HG02885 (cell line): ENCODE measurements at regions not wholly inside any gene's neighbourhood (a gene's known extent, or its start where the extent isn't known, plus 50 kb on each side); places are given as distances from the start of the nearest gene placed in this dataset.
"Not testable (repeated sequence)": the region's sequence is repeated elsewhere in the genome, so short reads cannot be mapped to it uniquely, and the experiment has no call there.

ENCODE experiments used
- ATAC-seq: cut with Tn5 transposase; IDR thresholded peaks from one replicate; pipeline ENCODE4 v1.9.1; 2021; ENCODE audit warnings: mild to moderate bottlenecking; ENCODE audit not compliant: unreplicated experiment, poor library complexity

DNA sequence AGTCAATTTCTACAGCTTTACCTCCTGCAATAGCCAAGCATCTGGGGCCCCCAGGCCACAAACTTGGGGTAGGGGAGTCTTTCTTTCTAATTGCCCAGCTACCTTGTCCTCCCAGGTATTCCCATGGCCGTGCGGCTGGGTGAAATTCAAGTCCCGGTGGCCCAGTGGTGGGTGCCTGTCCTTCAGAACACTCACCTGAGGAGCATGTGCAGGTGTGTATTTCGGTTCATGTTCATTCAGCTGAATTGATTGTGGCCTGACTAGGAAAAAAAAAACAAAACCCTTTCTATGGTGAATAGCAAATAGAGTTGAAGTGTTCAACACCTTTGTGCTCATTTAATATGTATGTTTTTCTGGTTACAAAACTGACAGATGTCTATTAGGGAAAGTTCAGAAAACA lies 319.5 kb upstream of the CHRNA7 start:
- not testable (repeated sequence) for ATAC-seq

- ATAC-seq: not testable (repeated sequence)
Measured at GRCh38 chr15:31715208-31715607, 315.1 kb upstream of the CHRNA7 start.

- not testable (repeated sequence) for ATAC-seq
Measured at GRCh38 chr15:31718625-31719024, 311.7 kb upstream of the CHRNA7 start.

DNA sequence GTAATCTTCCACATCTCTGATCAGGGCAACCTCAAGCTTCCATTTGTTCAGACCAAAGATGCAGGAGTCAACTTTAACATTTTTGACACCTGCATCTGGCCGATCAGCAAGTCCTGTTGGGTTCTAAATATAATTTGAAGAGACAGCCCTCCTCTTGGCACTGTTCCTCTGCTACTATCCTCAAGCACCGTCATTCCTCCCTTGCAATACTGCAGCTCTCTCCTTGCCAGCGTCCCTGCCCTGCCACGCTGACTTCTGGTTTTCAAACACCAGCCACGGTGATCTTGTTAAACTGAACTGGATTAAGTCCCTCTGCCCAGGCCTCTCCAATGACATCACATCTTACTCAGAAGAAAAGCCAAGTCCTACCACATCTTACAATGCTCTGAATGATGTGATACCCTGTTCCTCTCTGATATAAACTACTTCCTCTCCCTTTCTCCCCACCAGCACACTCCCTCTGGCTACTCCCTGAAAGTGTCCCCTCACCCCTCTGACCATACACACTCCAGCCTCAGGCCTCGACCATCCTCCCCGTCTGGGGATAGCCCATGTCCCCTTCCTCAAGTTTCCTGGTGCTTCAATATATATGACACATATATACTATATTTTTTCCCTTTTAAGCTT lies 310.8 kb upstream of the CHRNA7 start:
- not testable (repeated sequence) for ATAC-seq

DNA sequence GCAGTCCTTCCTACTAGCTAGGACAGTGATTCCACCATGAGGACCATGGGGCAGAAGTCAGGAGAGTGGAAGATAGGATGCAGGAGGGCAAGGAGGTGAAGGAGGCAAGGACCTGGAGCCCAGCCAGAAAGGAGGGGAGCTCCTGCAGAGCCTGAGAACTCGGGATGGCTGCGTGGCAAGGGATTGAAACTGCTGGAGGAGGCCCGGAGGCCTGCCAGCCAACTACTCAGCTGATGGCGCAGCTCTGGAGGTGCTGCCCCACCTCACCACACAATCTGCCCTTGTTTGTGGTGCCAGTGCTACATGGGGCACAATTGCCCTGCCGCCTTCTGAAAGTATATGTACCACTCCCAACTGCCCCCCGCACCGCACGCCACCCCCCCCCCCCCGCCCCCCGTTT lies 307.3 kb upstream of the CHRNA7 start:
- ATAC-seq: not testable (repeated sequence)

DNA sequence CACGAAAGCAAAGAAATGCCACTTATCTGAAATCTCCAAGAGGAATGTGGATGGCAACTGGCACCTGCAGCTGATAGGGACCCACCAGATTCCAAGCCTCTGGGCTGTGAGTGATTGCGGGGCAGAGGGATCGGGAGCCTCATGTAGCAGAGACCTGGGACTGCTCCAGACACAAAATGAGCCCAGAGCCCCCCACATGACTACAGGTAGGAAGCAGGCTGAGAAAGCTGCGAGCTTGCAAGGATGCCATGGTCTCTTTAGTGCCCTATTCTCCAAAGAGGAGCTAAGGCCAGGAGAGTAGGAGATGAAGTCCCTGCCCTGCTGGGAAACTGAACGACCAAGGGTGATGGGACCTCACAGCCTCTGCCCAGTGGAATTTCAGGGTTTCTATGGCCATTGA lies 305.4 kb upstream of the CHRNA7 start:
- not testable (repeated sequence) for ATAC-seq

GRCh38 chr15:31725619-31726018 lies 304.7 kb upstream of the CHRNA7 start:
- ATAC-seq: not testable (repeated sequence)

DNA sequence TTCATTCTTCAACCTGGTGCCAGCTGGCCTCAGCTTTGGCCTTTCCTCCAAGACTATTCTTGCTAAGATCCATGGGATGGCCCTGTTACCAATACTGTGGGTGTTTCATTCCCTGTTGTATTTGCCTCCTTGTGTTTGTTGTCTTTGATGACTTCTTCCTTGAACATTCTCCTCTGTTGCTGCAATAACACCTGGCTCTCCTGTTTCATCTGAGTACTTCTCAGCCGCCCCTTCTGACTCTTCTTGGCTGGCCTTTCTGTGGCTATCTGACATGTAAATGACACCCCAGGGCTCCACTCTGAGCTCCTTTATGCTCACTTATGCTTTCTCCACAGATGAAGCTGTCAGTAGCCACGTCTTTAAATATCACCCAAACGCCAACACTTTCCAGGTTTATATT lies 302.7 kb upstream of the CHRNA7 start:
- ATAC-seq: no peak

- ATAC-seq: no peak
Measured at GRCh38 chr15:31732726-31733125, 297.6 kb upstream of the CHRNA7 start.

- ATAC-seq: no peak
Measured at GRCh38 chr15:31733424-31733823, 296.9 kb upstream of the CHRNA7 start.

DNA sequence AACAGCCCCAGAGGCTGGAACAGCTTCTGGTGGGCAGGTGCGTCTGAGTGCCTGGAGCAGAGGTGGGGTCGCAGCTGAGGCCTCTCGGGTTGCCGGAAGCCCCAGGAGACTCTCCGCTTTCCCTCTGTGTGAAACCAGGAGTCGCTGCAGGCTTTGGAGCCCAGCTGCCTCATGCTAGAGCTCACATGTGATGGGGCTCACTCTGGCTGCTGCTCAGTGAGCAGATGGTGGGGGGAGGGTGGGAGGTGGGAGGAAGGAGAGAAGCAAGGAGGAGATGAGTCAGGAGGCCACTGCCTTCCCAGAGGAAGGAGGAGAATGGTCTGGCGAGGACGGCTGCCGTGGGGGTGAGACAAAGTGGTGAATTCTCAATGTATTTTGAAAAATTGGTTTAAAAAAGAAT lies 290.1 kb upstream of the CHRNA7 start:
- no peak for ATAC-seq

- ATAC-seq: no peak
Measured at GRCh38 chr15:31745841-31746240, 284.5 kb upstream of the CHRNA7 start.

GRCh38 chr15:31752065-31752762 lies 278.1 kb upstream of the CHRNA7 start:
- no peak for ATAC-seq

- ATAC-seq: no peak
Measured at GRCh38 chr15:31752905-31753304, 277.4 kb upstream of the CHRNA7 start.

DNA sequence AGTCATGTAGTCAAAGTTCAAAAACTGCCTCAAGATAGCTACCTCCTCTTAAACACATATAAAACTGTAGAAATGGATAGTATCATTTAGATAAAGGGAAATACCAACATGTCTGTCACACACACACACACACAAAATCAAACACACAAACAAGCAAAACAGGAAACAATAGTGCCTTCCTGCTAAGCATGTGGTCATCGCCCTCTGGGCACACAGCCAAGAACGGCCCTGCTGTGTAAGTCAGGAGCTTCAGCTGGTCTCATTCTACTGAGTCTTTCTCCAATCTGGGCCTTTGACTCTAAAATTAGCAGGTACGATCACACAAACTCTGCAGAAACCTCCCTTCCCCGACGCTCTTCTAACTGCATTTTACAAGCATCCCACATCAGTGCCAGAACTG lies 272.2 kb upstream of the CHRNA7 start:
- no peak for ATAC-seq

DNA sequence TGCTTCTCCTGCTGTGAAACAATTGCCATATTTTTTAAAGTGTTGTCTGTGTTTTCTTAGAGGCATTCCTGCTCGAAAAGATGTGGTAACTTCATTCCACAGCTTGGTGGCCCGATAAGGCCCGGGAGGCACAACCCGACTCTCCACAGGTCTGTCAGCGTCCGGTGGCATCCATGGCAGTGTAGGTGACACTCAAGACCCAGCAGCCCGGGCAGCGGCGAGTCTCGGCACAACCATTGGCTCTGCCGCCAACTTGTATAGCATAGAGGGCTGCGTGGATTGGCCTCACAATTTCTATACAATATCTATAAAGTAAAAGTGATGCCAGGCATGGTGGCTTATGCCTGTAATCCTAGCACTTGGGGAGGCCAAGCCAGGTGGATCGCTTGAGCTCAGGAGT lies 262.3 kb upstream of the CHRNA7 start:
- ATAC-seq: no peak

DNA sequence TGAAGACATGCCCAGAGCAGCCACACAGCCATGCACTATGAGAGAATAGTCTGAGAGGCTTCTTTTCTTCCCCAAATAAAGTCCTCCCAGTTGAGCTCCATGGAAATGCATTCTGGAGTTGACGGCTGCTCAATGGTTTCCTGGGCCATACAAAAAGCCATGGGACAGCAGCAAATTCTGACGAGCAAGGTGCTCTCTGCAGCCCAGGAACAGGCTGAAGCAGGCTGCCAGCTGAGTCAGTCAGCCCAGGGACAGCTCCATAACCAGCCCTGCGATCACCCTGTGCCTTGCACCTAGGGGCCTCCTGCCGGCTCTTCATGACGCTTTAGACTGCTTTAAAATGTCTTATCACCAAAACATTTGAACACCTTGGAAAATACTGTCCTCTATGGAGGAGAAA lies 256.3 kb upstream of the CHRNA7 start:
- ATAC-seq: no peak

GRCh38 chr15:31776039-31776438 lies 254.3 kb upstream of the CHRNA7 start:
- no peak for ATAC-seq

GRCh38 chr15:31781261-31781660 lies 249.1 kb upstream of the CHRNA7 start:
- no peak for ATAC-seq

DNA sequence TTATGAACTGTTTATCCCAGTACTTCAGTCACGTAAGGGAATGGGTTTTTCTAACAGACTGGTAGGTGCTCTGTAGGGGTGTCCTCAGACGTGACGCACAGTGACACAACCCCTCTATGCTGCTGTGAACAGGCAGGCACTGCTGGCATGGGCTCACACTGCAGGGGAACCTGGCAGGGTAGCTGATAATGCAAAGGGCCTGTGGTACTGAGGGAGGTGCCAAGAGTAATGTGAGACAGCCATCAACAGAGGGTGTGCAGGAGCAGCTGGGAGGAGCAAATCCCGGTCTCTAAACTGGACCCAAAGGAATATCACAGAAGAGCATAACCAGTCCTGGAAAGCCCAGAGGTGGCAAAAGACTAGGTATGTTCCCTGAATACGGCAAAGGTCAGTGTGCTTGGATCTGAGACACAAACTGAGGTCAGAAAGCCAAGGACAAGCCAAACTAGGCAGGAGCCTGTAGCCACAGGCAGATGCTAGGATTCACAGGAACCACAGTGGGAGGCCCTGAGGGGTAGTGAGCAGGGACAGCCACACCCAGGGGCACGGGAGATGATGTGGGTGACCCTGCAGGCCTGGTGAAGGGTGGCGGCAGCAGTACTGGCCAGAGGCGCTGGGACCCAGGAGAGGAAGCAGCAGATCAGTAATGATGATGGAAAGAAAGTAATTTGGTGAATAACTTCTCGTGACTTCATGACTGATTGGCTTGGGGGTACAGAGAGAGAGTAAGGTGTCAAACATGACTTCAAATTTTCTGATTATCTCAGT lies 248.1 kb upstream of the CHRNA7 start:
- no peak for ATAC-seq

GRCh38 chr15:31782951-31783350 lies 247.4 kb upstream of the CHRNA7 start:
- ATAC-seq: no peak
